GM23338 (cell line): ENCODE measurements at regions not wholly inside any gene's neighbourhood (a gene's known extent, or its start where the extent isn't known, plus 50 kb on each side); places are given as distances from the start of the nearest gene placed in this dataset.

ENCODE experiments used
- ATAC-seq: fragments of 200-7000 bp; cut with Tn5 transposase; 3 replicates; pipeline ENCODE4 v1.9.1; 2020
- DNase-seq: peaks from one replicate; pipeline ENCODE4 v3.0.0-alpha.2; 2015; ENCODE audit warnings: low spot score
- H2AFZ ChIP-seq: fragments of 200-600 bp; sonication (generic); 2 replicates; pipeline ENCODE4 v1.8.0; 2016; ENCODE audit warnings: antibody characterized with exemption, mild to moderate bottlenecking, moderate library complexity
- H3F3A ChIP-seq: fragments of 200-600 bp; sonication (generic); replicated peaks from 2 replicates; pipeline ENCODE4 v1.8.0; 2017; ENCODE audit warnings: antibody characterized with exemption, mixed run types, low read depth
- H3K27ac ChIP-seq: fragments of 200-600 bp; sonication (generic); 2 replicates; pipeline ENCODE4 v1.6.1; 2016; ENCODE audit warnings: low read depth
- H3K27me3 ChIP-seq: fragments of 200-600 bp; sonication (generic); 2 replicates; pipeline ENCODE4 v1.8.0; 2016; ENCODE audit warnings: mild to moderate bottlenecking, mixed run types, moderate library complexity; ENCODE audit not compliant: insufficient read depth
- H3K36me3 ChIP-seq: fragments of 200-600 bp; sonication (generic); 2 replicates; pipeline ENCODE4 v1.8.0; 2016; ENCODE audit warnings: mild to moderate bottlenecking; ENCODE audit not compliant: insufficient read depth
- H3K4me1 ChIP-seq: fragments of 200-600 bp; sonication (generic); 2 replicates; pipeline ENCODE4 v1.8.0; 2016; ENCODE audit warnings: mild to moderate bottlenecking, moderate library complexity; ENCODE audit not compliant: insufficient read depth
- H3K4me2 ChIP-seq: fragments of 200-600 bp; sonication (generic); 2 replicates; pipeline ENCODE4 v1.7.1; 2017; ENCODE audit warnings: mixed run types
- H3K4me3 ChIP-seq: fragments of 200-600 bp; sonication (generic); 2 replicates; pipeline ENCODE4 v1.6.1; 2016; ENCODE audit warnings: mixed run types
- H3K79me2 ChIP-seq: fragments of 200-600 bp; sonication (generic); replicated peaks from 2 replicates; pipeline ENCODE4 v1.8.0; 2017; ENCODE audit warnings: mild to moderate bottlenecking; ENCODE audit not compliant: insufficient read depth
- H3K9me2 ChIP-seq: fragments of 200-600 bp; sonication (generic); 2 replicates; pipeline ENCODE4 v1.8.0; 2017; ENCODE audit not compliant: insufficient read depth
- H4K20me1 ChIP-seq: fragments of 200-600 bp; sonication (generic); replicated peaks from 2 replicates; pipeline ENCODE4 v1.8.0; 2017; ENCODE audit warnings: mild to moderate bottlenecking; ENCODE audit not compliant: insufficient read depth
- H3K27ac Mint-ChIP-seq: 2 replicates; pipeline ENCODE4 v1.8.0; 2020; ENCODE audit warnings: inconsistent platforms, mild to moderate bottlenecking, moderate library complexity, mixed read lengths
- H3K27me3 Mint-ChIP-seq: 3 replicates; pipeline ENCODE4 v1.8.0; 2022; ENCODE audit warnings: low read depth, mild to moderate bottlenecking, moderate library complexity, mixed read lengths, inconsistent platforms; ENCODE audit not compliant: insufficient read depth, poor library complexity
- H3K36me3 Mint-ChIP-seq: 3 replicates; pipeline ENCODE4 v1.8.0; 2021; ENCODE audit warnings: low read depth, mild to moderate bottlenecking, inconsistent platforms, moderate library complexity, mixed read lengths
- H3K4me1 Mint-ChIP-seq: 3 replicates; pipeline ENCODE4 v1.8.0; 2020; ENCODE audit warnings: mild to moderate bottlenecking, inconsistent platforms, mixed read lengths
- H3K4me3 Mint-ChIP-seq: 3 replicates; pipeline ENCODE4 v1.8.0; 2021; ENCODE audit warnings: moderate library complexity, mild to moderate bottlenecking, inconsistent platforms, mixed read lengths
- H3K9me3 Mint-ChIP-seq: 3 replicates; pipeline ENCODE4 v1.8.0; 2020; ENCODE audit warnings: moderate library complexity, mild to moderate bottlenecking, inconsistent platforms, mixed read lengths
- CREB1 ChIP-seq: fragments of 250-450 bp; sonication (Bioruptor Pico); IDR thresholded peaks from 2 replicates; pipeline ENCODE4 v1.5.0; 2020; ENCODE audit warnings: low read depth, mild to moderate bottlenecking, moderate library complexity
- CTCF ChIP-seq, 2 experiments: fragments of 200-600 bp in 1 of 2; sonication (generic) in 1 of 2; conservative IDR thresholded peaks; 2 replicates each; pipeline versions ENCODE4 v1.5.1 to v1.6.1; 2016 to 2017; ENCODE audit warnings: antibody characterized with exemption in 2 of 2, low read depth in 2 of 2, mild to moderate bottlenecking in 2 of 2, moderate library complexity in 1 of 2
- ETS1 ChIP-seq: IDR thresholded peaks from 2 replicates; pipeline ENCODE4 v1.6.1; 2016; ENCODE audit warnings: antibody characterized with exemption
- EZH2 ChIP-seq: fragments of 200-600 bp; sonication (generic); IDR thresholded peaks from one replicate; pipeline ENCODE4 v1.8.0; 2017; ENCODE audit warnings: antibody characterized with exemption, mild to moderate bottlenecking, low read depth; ENCODE audit not compliant: unreplicated experiment
- JUNB ChIP-seq: IDR thresholded peaks from one replicate; pipeline ENCODE4 v1.6.1; 2016; ENCODE audit warnings: antibody characterized with exemption; ENCODE audit not compliant: unreplicated experiment
- ZNF331 ChIP-seq: fragments of 250-450 bp; sonication (Bioruptor Pico); IDR thresholded peaks from 2 replicates; pipeline ENCODE4 v1.5.0; 2020; ENCODE audit warnings: low read depth, mild to moderate bottlenecking, moderate library complexity
- ZNF462 ChIP-seq: fragments of 250-450 bp; sonication (Bioruptor Pico); IDR thresholded peaks from 2 replicates; pipeline ENCODE4 v1.5.0; 2020; ENCODE audit warnings: mild to moderate bottlenecking, moderate library complexity

GRCh38 chr2:181242262-181242661, 214.9 kb upstream of the ITGA4 start (continued):
- TF ChIP-seq ETS1 (no peak), CREB1 (no peak), CTCF (conservative IDR thresholded peaks at IDR 0.05; ENCODE audit: low read depth in 2 of 2) (no peak)

- Mint-ChIP-seq H3K4me1 (no peaks in the 10 kb centered on the region), H3K27ac (no peak overlapping the region), H3K4me3 (no peak overlapping the region), H3K36me3 (no peaks in the 10 kb centered on the region), H3K9me3 (no peaks in the 10 kb centered on the region), H3K27me3 (peaks cover 2% of the 10 kb centered on the region)
- Histone ChIP-seq H3K27ac (no peak overlapping the region), H3K27me3 (no peaks in the 10 kb centered on the region), H3K9me2 (no peaks in the 10 kb centered on the region), H3K79me2 (no peaks in the 10 kb centered on the region), H3K4me2 (no peak overlapping the region), H2AFZ (no peak overlapping the region), H3K4me3 (no peak overlapping the region), H3F3A (no peaks in the 10 kb centered on the region), H3K4me1 (no peaks in the 10 kb centered on the region), H3K36me3 (no peaks in the 10 kb centered on the region), H4K20me1 (no peaks in the 10 kb centered on the region)
- TF ChIP-seq ZNF331: no peak
- ATAC-seq (no peak), DNase-seq (no peak)
These were observed 213.9 kb upstream of the ITGA4 start for GRCh38 chr2:181243319-181243718.

GRCh38 chr2:181250691-181251090, 206.5 kb upstream of the ITGA4 start:
- H3K4me2 ChIP-seq: no peak overlapping the region

More at GRCh38 chr2:181250691-181251090, 206.5 kb upstream of the ITGA4 start:
- H3K4me3 ChIP-seq: no peak overlapping the region
- H3K27ac Mint-ChIP-seq: no peak overlapping the region
- H2AFZ ChIP-seq: no peak overlapping the region
- H3K4me3 Mint-ChIP-seq: no peak overlapping the region
- H3F3A ChIP-seq: no peaks in the 10 kb centered on the region
- no peaks in the 10 kb centered on the region for H3K4me1 Mint-ChIP-seq
- no peak for ATAC-seq
- DNase-seq: no peak
- no peaks in the 10 kb centered on the region for H3K9me3 Mint-ChIP-seq
- H4K20me1 ChIP-seq: no peaks in the 10 kb centered on the region
- no peaks in the 10 kb centered on the region for H3K79me2 ChIP-seq
- TF ChIP-seq ZNF462 (CRISPR knock-in tag) (no peak), ZNF331 (no peak), JUNB (no peak), ETS1 (no peak), EZH2 (no peak)
- H3K36me3 ChIP-seq: no peaks in the 10 kb centered on the region
- H3K36me3 Mint-ChIP-seq: no peaks in the 10 kb centered on the region
- peaks cover 2% of the 10 kb centered on the region for H3K27me3 Mint-ChIP-seq
- H3K9me2 ChIP-seq: no peaks in the 10 kb centered on the region
- H3K4me1 ChIP-seq: no peaks in the 10 kb centered on the region
- H3K27me3 ChIP-seq: no peaks in the 10 kb centered on the region
- H3K27ac ChIP-seq: no peak overlapping the region
